NCI-H146 (cell line): ENCODE measurements at regions not wholly inside any gene's neighbourhood (a gene's known extent, or its start where the extent isn't known, plus 50 kb on each side); places are given as distances from the start of the nearest gene placed in this dataset.

Experiments used
- DNase-seq: peaks from one replicate; lab custom pipeline; 2025; lab: John Stamatoyannopoulos, UW

DNA sequence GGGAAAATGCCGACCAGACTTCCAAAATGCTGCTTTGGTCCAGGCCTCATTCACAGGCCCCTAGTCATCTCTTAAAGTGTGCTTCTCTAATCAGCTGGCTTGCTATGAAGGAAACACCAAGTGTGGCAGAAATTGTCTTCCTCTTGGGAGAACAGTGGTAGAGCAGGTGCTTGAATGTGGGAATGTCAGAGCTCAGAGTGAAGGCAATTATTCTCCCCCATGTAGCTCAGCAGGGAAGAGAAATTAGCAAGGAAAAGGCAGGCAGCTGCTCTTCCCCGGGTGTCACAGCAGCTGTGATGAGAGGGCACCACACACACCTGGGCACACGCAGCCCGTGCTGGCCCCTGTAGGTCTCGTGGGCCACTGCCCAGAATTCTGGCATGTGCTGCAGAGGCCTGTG is 358.5 kb downstream of the WDR72 start:
- DNase-seq = peak; percentile 77

DNA sequence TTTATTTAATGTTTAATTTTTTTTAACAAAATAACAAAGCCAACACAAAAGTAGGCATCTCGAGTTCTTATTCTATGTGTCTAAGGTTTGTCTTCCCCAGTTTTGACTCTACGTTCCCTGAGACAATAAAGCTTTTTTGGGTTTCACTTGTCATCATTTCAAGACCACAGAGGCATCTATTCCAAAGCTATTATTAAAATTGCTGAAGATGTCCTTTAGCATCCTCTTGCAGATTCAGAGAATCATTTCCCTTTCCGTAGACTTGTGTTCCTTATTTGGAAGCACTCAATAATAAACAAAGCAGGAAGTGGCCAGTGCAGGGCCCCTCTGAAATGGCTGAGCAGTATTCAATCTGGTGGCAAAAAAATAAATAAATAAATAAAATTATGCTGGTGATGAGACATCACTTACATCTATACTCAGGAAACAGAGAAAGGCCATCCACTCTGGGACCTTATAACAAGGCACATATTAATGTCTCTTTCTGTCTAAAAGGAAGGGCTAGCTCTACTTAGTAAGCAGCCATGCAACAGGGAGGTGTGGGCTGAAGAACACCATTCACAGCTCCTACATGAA is 362.3 kb downstream of the WDR72 start:
- no peak for DNase-seq

DNA sequence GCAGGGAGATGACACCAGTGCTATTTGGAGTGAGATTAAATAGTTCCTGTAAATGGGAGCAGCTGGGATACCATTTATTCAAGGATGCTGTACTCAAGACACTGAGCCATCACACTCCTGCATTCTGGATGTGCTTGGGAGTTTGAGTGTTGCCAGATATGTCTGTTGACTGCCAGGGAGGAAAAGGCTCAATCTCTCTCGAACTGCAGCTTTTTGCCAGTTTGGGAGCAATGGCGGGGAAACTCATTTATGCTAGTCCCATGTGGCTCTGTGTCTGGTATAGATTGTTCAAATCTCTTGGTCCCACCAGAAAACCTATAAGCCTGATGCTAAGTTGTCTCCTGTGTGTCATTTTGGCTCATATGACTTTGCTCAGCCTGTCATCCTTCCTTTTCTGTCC is 363.6 kb downstream of the WDR72 start:
- no peak for DNase-seq

DNA sequence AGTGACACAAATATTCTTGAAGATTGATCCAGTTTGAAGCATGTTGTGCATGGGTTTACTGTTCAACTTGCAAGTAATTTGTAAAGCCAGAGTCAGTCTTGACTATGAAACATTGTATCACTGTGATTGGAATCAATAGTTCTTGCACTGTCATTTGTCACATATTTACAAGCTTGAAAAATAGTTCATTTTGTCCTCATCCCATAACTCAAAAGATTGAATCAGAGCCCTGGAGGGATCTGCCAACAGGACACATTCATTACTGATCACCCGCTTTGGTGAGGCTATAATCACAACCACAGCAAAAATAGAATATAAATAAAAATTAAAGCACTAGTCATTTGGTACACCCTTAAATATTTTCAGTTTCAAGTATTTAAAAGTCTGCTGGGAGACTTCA is 368.9 kb downstream of the WDR72 start:
- no peak for DNase-seq

DNA sequence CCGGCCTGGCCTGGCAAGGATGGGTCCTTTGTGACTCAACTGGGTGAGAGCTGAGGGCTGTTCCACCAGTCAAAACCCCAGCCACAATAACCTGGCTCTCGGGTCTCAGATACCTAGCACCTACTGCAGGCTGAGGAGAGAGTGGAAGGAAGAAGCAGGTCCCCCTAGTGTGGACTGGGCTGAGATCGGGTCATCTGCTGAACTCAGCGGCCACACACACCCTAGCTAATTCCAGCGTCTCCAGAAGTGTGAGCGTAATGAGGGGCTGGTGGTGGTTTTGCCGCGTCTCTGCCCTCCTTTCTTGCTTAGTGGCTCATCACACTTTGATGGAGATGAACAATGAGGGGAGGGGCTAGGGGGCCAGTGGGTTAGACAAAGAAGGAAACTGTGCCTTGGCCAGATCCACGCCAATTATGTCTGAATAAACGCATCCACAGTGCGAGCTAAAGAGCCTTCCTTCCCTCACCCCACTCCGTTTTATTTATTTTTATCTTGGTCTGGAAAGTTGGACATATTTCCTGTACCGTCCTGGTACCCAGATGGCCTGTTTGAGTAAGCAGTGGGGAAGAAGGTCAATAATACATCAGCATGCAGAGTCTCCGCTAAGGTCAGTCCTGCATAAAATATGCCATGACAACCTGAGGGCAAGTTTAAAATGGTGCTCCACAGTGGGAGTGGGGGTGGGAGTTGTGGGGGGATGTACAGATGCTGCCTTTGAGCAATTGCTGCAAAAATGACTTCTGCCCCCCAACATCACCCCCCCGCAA is 370.0 kb downstream of the WDR72 start:
- DNase-seq = peak; percentile 10

DNA sequence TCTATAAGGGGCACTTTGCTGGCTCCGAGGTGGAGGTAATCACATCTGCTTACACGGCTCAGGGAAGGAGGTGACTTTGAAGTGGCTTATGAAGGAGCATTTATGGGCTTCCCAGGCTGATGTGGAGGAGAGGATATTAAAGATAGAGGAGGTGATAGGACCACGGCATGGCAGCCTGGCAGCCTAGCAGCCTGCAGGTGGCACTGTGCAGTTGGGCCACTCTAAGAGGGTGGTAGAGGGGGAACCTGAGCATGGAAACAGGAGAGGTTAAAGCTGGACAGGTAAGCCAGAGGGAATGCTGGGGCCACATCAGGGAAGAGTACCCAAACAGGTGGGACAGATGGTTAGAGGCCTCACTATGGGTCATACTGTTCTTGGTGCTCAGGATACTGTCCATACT is 375.0 kb downstream of the WDR72 start:
- DNase-seq = peak; percentile 24

DNA sequence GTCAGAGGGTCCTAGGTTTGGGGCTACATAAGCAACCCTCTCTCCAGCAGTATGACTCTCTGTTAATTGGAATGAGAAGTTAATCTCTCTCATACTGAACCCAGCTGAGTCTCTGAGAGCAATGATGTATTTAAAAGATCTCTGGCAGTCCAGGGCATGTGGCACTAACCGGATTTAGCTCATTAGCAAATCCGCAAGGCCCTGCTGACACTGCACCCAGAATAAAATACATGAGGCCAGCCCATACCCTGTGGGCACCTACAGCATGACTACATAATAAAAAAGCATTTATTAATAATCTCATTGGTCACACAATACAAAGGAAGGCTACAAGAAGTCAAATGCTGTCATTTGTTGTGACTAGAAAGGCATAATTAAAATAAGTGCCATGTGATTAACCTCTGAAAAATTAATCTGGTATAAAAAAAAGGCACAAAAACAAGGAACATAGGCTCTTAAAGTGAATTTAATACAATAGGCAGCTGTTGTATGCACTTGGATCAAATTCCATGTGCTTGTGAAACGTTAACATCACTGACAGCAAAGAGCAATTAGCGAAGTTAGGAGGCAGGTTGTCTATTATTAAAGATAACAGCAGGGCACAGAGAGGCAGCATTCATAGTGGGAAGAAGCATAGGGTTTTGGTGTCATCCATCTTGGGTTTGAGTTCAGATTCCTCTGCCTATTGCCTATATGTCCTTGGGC is 381.2 kb downstream of the WDR72 start:
- peak; percentile 52 for DNase-seq

DNA sequence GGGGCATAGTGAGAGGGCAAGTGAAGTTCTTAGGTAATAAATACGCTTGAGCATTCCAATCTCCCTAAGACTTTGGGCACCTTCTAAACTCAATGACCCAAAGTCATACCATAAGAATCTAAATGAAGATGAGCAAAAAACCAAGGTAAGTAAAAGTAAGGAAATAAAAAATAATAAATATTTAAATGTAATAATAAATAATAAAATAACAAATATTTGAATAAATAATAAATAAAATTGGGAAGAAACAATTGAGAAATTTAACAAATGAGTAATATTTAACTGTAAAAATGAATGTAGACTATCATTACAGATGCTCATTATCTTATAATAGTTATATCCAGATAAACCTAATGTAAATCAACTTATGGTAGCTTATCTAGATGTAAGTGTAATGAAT is 391.7 kb downstream of the WDR72 start:
- DNase-seq = no peak

DNA sequence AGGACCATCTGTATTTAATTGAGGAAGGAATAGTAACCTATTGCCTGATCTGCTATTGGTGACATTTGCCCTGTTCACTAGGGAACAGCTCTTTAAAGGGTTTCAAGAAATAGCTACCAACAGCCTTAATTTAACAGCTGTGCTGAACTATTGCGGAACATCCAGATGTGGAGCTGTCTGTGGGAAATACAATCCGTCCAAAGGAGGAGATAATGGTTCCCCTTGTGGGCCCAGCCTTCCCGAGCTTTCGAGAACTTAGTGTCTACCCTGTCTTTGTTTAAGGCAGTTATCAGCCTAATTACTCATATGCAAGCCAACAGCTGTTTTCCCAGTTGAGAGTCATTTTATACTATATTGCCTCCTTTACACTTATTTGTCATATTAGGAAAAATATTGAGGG is 398.6 kb downstream of the WDR72 start:
- no peak for DNase-seq

DNA sequence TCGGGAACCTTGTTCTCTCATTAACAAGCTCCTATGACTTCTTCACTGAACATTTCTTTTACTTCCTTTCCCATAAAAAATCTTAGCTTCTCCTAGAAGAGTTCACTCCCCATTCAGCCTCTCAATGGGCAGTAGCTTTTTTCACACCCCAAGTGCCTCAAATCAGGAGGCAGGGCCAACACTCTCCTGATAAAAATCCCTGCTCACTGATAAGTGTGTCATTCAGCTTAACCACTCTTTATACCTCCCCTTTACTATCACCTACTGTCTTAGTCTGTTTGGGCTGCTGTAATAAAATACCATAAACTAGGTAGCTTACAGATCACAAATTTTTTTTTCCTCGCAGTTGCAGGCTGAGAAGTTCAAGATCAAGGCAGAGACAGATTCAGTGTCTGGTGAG is 400.4 kb downstream of the WDR72 start:
- no peak for DNase-seq

DNA sequence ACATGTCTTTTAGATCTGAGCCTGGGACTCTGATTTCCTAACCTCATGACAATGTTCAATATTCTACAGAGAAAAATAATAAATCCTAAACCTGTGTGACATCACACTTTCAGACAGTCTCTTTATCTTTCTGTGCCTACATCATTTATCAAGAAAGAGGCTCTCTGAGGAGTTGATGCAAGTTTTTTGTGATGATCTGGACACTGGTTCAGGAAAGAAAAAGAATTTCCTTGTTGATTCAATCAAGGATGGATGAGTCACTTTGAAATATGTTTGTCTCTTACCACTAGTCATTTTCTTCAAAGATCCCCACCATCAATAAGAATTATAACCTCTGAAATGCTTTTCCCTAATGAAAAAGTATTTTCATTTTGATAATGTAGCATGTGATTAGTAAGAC is 404.6 kb downstream of the WDR72 start:
- DNase-seq = no peak

DNA sequence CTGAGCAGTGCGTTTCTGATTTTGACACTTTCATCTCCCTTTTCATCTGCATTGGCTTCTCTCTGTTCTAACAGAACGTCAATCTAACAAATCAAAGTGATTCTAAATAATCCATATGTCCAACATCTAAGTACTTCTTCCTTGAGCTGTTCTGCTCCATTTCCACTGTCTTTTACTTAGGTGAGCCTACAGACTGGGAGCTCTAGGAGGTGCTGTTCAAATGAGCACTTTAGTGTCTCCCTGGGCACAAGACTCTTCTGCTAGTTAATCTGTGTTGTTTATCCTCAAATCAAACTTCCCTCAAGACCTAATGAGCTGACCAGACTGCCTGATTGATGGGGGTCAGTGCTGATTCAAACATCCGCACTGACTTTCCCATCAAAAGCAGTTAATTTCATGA is 408.1 kb downstream of the WDR72 start:
- no peak for DNase-seq

DNA sequence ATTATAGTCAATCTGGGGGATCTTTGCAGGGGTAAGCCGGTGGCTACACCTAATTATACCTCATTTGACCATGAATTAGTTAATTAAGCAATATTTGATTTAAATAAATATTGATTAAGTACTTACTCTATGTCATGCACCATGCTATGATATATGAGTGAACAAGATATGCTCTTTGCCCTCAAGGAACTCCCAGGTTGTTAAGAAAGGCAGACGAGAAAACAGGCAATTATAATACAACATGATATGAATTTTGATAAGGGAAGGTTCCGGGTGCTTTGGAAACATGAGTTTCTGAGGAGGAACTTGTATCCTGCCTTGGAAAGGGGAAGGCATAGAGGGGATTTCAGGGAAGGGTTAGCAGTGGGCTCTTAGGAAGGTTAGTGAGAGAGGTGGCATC is 412.9 kb downstream of the WDR72 start:
- no peak for DNase-seq

DNA sequence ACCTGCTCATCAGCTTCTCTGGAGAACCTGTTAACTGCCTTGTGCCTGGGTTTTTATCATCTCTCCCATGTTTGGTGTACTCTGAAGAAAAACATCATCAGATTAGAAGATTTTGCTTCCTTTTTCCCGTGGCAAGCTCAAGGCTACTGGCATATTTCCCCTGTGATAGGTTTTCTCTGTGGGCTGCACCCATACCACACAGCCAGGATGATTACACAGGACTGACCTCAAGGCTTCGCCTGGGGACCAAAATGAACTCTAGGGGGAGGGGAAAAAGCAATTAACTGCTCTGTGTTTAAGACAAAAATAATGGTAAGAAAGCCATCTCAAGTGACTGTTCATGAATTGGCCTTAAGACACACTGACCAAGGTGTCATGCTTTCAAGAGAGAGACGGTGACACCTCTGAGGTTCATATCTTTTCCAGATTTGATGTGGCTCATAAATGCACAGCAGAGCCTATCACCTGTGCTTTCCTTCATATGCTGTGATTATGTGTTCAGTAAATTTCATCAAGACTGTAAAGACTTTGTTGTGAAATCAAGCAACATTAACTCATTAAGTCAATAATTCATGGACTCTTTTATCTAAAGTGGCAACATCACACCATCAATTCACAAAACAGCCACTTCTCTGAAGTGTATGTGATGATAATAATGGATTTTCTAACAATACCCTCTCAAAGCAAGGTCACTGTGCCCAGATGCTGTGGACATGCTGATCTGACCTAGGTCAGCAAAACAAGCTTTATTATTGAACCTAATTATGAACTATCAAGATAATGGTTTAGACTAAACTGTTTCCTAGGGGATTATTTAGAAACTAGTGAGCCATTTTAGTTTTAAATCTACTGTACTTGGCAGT is 427.9 kb downstream of the WDR72 start:
- DNase-seq = peak; percentile 32

DNA sequence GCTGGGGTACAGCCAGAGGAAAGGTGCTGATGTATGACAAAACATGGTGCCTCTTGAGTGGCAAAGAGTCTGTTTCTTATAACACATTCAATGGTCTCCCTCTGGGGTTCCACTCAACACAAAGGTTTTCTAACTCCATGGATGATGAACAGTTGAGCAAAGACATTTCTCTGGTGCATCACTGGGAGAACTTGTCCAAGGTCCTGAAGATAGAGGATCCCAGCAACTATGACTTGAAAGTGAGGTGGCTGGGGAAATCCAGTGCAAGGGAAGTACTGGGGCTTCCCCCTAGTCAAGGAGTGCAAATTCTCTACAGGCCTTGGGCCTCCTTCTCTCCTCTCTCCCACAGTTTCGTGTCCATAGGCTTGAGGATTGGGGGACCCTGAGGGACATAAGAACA is 431.1 kb downstream of the WDR72 start:
- no peak for DNase-seq

DNA sequence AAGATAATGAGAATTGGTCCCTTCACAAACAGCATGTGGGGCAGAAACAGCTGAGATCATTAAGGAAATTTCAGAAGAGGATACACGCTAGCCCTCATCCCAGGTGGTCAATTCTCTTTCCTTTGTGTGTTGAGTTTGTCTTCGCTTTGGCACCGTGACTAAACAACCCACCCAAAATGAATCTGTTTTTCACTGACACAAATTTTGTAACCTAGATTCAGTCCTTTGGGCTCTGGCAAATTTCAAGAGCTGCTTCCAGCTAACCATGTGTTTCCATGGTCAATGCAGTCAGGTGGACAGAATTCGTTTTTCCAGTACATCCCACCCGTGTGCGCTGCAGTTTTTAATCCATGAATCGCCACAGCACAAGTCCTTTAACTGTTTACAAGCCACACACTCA is 435.4 kb downstream of the WDR72 start:
- peak; percentile 51 for DNase-seq

DNA sequence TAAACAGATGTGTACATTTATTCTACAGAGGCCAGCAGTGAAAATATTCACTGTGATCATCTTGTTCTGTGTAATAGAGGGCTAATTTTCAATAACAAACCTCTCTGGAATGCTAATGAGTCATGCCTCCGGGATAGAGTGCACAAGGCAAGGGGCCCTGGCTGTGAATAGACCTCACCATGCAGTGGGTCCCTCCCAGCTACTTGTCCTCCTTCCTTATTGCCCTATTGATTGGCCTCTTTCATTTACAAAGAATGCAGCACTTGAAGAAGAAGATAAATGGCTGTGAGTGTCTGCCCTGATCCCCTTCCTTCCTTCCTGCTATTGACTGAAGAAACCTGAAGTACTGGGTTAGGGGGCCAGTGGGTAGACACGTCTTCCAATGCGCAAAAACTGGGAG is 436.3 kb downstream of the WDR72 start:
- no peak for DNase-seq

DNA sequence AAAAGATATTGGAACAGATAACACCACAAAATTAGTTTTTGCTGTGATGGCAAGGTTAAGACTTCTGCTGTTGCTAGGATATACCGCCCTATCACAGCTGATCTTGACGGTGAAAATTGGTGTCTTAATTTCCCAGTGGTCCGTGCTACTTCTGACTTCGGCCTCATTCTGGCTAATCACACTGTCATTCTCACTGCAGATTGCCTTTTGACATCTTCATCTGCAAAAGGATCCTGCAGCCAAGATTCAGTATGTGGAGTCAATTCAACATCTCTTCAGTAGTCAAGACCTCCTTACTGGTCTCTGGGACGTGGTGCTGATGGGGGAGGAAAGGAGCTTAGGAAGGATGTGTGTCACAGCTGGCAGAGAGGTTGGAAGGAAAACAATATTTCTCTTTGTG is 438.6 kb downstream of the WDR72 start:
- no peak for DNase-seq

DNA sequence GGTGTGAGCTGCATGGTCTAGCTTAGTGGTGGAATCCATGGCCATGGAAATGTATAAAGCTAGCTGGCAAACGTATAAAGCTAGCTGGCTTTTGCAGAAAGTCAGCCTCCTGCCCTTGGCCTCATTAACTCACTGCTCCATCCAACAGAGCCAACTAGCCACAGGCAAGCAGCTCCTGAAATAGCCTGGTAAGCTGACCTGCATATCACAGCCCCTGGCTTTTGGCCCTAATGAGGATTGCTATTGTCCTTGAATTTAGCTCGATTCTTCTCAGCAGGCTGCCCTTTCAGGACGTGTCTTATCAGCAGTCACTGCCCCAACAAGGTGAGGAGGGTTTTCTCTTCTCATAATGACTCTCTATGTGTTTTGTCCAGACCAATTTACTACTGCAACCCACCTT is 446.8 kb downstream of the WDR72 start:
- peak; percentile 92 for DNase-seq

DNA sequence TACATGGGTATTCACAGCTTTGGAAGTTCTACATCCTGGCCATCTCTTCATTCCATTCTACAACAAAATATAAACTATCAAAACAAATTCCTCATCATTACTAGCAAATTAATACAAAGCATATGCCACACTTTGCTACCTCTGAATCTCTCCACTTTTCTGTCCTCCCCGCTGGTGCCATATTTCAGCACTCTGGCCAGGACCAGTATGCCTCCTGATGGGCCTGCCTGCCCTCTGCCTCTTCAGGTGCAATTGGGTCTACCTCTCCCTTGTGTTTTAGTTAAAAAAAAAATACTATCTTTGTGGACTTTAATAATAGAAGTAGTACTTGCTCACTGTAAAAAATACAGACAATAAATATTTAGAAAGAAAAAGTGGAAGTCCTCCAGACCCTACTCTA is 448.8 kb downstream of the WDR72 start:
- DNase-seq = no peak

DNA sequence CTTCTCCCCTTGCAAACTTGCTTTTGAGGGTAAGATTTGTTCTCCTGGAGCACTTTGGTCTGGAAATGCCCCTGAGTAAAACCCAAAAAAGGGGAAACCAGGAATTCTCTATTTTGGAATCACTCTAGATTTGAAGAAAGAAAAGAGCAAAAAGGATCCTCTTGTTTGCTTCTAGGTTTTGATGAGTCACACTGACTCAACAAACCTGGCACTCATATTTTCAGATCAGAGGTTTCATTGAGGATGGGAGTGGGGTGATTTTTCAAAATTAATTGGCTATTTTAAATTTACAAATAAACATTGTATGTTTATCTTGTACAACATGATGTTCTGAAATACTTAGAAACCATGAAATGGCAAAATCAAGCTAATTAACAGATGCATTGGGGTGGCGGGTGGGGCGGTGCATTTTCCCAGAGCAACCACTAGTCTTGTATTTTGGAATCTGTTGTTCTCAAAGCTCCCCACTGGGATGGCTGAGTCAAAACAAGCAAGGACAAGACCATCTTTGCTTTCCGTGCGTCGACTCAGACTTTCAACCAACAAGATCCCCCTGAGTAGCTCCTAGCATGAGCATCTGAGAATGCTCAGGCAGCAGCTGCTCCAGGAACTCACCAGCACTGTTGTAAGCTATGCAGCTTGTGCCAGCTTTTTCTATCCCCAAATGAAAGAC is 451.4 kb downstream of the WDR72 start:
- no peak for DNase-seq

DNA sequence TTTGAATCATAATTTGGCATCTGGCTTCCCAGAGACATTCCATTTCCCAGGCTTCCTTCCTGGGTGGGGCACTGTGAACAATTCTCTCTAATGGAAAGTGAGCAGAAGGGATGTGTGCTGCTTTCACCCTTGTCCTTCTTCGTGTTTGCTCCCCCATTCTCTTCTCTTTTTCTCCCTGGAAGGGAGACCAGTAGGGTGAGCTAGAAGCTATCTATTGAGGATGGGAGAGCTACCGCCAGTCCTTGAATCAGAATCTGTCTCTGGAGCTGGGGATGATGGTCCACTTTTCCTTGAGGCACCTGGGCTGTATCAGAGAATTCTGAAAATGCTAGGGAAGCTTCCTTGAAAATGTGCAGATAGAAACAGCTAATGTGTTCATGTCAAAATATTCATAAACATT is 453.9 kb downstream of the WDR72 start:
- DNase-seq = no peak
